ENCODE measurements at regions not wholly inside any gene's neighbourhood (a gene's known extent, or its start where the extent isn't known, plus 50 kb on each side); places are given as distances from the start of the nearest gene placed in this dataset.
"Not testable (repeated sequence)": the region's sequence is repeated elsewhere in the genome, so short reads cannot be mapped to it uniquely, and the experiment has no call there.

GRCh38 chr1:181202986-181203555, 114.6 kb downstream of the IER5 start:
- no peak for DNase-seq (ENCODE audit: low read depth)

GRCh38 chr1:181204530-181204929, 116.0 kb downstream of the IER5 start:
- DNase-seq (ENCODE audit: low read depth) = no peak

- no peak for DNase-seq (ENCODE audit: low read depth)
Measured at GRCh38 chr1:181205901-181206300, 117.4 kb downstream of the IER5 start.

- DNase-seq (ENCODE audit: low read depth) = no peak
Measured at GRCh38 chr1:181206513-181206912, 118.0 kb downstream of the IER5 start.

GRCh38 chr1:181206979-181207790, 118.7 kb downstream of the IER5 start:
- DNase-seq (ENCODE audit: low read depth) = no peak

GRCh38 chr1:181208083-181208482, 119.6 kb downstream of the IER5 start:
- DNase-seq (ENCODE audit: low read depth) = no peak

- no peak for DNase-seq (ENCODE audit: low read depth)
Measured at GRCh38 chr1:181208967-181209366, 120.5 kb downstream of the IER5 start.

GRCh38 chr1:181213056-181213455, 124.6 kb downstream of the IER5 start:
- DNase-seq (ENCODE audit: low read depth) = no peak

- DNase-seq (ENCODE audit: low read depth) = no peak
Measured at GRCh38 chr1:181216591-181216994, 128.1 kb downstream of the IER5 start.

- DNase-seq (ENCODE audit: low read depth) = no peak
Measured at GRCh38 chr1:181219938-181220337, 131.4 kb downstream of the IER5 start.

GRCh38 chr1:181221078-181221477, 132.6 kb downstream of the IER5 start:
- no peak for DNase-seq (ENCODE audit: low read depth)

GRCh38 chr1:181222972-181223505, 134.5 kb downstream of the IER5 start:
- DNase-seq (ENCODE audit: low read depth) = no peak

- DNase-seq (ENCODE audit: low read depth) = not testable (repeated sequence)
Measured at GRCh38 chr1:181226728-181227127, 138.2 kb downstream of the IER5 start.

GRCh38 chr1:181239086-181239485, 150.6 kb downstream of the IER5 start:
- DNase-seq (ENCODE audit: low read depth) = no peak

GRCh38 chr1:181246320-181246719, 157.8 kb downstream of the IER5 start:
- not testable (repeated sequence) for DNase-seq (ENCODE audit: low read depth)

- DNase-seq (ENCODE audit: low read depth) = not testable (repeated sequence)
Measured at GRCh38 chr1:181248361-181248760, 159.9 kb downstream of the IER5 start.

GRCh38 chr1:181249186-181249585, 160.7 kb downstream of the IER5 start:
- DNase-seq (ENCODE audit: low read depth) = no peak

GRCh38 chr1:181250038-181250437, 161.5 kb downstream of the IER5 start:
- DNase-seq (ENCODE audit: low read depth) = no peak

GRCh38 chr1:181251001-181251712, 162.7 kb downstream of the IER5 start:
- peak; percentile 73 for DNase-seq (ENCODE audit: low read depth)

- DNase-seq (ENCODE audit: low read depth) = no peak
Measured at GRCh38 chr1:181251713-181252075, 163.2 kb downstream of the IER5 start.

GRCh38 chr1:181253601-181254000, 165.1 kb downstream of the IER5 start:
- not testable (repeated sequence) for DNase-seq (ENCODE audit: low read depth)

GRCh38 chr1:181255270-181255929, 166.9 kb downstream of the IER5 start:
- peak; percentile 96 for DNase-seq (ENCODE audit: low read depth)

Data from ELR (cell line).